ENCODE measurements at regions not wholly inside any gene's neighbourhood (a gene's known extent, or its start where the extent isn't known, plus 50 kb on each side); places are given as distances from the start of the nearest gene placed in this dataset.

DNA sequence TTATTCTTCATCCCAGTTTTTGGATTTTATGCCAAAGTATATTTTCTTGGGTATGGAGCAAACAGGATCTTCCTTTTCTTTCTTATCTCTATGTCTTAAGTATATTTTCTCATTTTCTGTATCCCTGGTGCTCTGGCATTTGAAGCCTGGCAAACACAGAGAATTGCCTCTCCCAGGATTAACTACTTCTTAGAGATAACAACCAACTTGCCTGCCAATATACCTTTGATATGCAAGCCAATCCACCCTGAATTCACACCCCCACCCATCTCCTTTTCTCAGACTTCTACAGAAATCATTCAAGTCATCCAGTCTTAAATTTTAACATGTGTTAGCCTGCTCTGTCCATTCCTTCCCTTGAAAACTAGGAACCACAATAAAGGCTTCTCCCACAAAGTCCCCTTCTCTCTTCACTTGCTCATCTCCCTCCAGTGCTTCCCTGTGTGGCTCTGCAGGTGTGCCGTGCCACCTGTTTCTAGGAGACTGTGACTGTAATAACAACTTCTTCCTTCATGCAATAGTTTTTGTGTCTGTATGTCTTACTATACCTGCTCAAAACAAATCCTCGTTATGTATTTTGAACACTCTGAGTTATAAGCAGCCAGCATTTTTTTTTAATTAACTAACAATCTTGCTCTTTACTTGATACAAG, 649.7 kb upstream of the RIOK2 start:
- no peak for TF ChIP-seq EZH2 (IDR thresholded peaks at IDR 0.05; ENCODE audit: insufficient read depth, low read length)
- TF ChIP-seq, protein P1, sequence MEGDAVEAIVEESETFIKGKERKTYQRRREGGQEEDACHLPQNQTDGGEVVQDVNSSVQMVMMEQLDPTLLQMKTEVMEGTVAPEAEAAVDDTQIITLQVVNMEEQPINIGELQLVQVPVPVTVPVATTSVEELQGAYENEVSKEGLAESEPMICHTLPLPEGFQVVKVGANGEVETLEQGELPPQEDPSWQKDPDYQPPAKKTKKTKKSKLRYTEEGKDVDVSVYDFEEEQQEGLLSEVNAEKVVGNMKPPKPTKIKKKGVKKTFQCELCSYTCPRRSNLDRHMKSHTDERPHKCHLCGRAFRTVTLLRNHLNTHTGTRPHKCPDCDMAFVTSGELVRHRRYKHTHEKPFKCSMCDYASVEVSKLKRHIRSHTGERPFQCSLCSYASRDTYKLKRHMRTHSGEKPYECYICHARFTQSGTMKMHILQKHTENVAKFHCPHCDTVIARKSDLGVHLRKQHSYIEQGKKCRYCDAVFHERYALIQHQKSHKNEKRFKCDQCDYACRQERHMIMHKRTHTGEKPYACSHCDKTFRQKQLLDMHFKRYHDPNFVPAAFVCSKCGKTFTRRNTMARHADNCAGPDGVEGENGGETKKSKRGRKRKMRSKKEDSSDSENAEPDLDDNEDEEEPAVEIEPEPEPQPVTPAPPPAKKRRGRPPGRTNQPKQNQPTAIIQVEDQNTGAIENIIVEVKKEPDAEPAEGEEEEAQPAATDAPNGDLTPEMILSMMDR (IDR thresholded peaks at IDR 0.05; ENCODE audit: insufficient read depth, low read depth, low read length) = no peak
